ENCODE measurements at regions not wholly inside any gene's neighbourhood (a gene's known extent, or its start where the extent isn't known, plus 50 kb on each side); places are given as distances from the start of the nearest gene placed in this dataset.

DNA sequence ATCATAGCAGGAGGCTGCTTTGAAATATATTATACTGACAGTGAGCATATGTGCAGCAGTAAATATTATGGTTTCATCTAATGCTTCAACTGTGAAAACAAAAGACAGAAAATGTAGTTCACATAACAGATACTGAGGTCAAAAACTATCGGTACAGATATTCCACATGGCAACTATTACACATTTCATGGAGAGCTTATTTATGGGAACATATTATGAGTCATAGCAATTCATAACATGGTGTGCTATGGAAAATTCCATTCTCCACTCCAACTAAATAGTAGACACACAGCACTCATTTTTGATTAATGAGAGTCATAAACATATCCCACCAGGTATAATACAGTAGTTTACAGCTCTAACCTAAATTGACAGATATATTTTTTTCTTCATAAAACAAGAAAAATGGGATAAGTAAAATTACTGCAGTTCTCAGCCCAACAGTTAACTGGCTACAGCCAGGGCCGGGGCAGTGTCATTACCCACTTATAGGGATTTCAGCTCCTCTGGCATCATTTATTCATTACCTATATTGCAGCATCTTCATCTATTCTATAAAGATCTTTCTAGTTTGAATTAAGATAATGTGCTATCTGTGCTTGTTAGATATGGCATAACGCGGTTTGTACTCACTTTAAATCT lies 475.6 kb upstream of the KLF6 start:
- H3K9ac ChIP-seq (replicated peaks; ENCODE audit: extremely low read depth, insufficient read depth, low read length), result no peak overlapping the region
- FAIRE-seq, result peak; percentile 84
- no TSS peak for BruUV-seq (replicated peaks)

DNA sequence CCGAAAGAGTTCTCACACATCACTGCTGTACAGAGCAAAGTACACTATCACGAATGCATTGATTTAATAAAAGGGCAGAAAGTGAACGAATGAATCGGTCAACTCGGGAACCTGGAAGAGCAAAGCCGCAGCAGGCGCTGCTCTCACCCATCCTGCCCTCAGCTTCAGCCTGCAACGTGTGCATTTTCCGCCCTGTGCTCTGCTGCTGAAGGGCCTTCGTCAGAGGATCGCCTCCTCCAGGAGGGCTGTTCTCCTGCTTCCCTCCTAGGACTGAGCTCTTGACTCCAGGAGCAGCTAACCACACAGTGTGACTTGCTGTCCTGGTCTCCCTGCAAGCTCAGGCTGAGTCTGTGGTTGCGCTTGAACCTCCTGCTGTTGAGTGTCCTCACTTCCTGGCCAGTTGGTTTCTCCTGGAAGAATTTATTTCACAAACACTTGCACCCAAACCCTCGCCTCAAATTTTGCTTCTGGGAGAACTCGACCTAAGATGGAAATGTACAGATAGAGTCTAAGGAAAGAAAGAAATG lies 473.0 kb upstream of the KLF6 start:
- no peaks in the 10 kb centered on the region for H4K20me1 ChIP-seq (replicated peaks; ENCODE audit: control insufficient read depth, extremely low read depth, insufficient read depth, low read length)
- BruUV-seq (replicated peaks), result no TSS peak
- intact Hi-C loops (cut with micrococcal nuclease), result no loop called here
- no peaks in the 10 kb centered on the region for H3K9me1 ChIP-seq (replicated peaks; ENCODE audit: control insufficient read depth, extremely low read depth, insufficient read depth, low read length)
- H3K4me2 ChIP-seq (ENCODE audit: insufficient read depth, low read length), result no peak overlapping the region
- dilution Hi-C loops (cut with MboI; ENCODE audit: extremely low pct_ligation_motif_present, low sequenced_read_pairs), result no loop called here
- no peaks in the 10 kb centered on the region for H3K9me3 ChIP-seq (replicated peaks; ENCODE audit: control insufficient read depth, insufficient read depth, low read length)
- POLR2A ChIA-PET, result interaction anchor here (0.5 kb wide), 1 partner anchor 88 kb away, joined by 4 read pairs; no protein-coding TSS in a partner anchor
- no peak overlapping the region for H2AFZ ChIP-seq (ENCODE audit: low read depth, low read length)
- H3K79me2 ChIP-seq (ENCODE audit: control insufficient read depth, insufficient read depth, low read length), result no peaks in the 10 kb centered on the region
- FAIRE-seq, result no peak
- TF ChIP-seq, protein P1, sequence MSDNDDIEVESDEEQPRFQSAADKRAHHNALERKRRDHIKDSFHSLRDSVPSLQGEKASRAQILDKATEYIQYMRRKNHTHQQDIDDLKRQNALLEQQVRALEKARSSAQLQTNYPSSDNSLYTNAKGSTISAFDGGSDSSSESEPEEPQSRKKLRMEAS (IDR thresholded peaks at IDR 0.05; ENCODE audit: insufficient read depth, insufficient read length), result no peak
- TF ChIP-seq, protein P2, sequence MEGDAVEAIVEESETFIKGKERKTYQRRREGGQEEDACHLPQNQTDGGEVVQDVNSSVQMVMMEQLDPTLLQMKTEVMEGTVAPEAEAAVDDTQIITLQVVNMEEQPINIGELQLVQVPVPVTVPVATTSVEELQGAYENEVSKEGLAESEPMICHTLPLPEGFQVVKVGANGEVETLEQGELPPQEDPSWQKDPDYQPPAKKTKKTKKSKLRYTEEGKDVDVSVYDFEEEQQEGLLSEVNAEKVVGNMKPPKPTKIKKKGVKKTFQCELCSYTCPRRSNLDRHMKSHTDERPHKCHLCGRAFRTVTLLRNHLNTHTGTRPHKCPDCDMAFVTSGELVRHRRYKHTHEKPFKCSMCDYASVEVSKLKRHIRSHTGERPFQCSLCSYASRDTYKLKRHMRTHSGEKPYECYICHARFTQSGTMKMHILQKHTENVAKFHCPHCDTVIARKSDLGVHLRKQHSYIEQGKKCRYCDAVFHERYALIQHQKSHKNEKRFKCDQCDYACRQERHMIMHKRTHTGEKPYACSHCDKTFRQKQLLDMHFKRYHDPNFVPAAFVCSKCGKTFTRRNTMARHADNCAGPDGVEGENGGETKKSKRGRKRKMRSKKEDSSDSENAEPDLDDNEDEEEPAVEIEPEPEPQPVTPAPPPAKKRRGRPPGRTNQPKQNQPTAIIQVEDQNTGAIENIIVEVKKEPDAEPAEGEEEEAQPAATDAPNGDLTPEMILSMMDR (IDR thresholded peaks at IDR 0.05; ENCODE audit: extremely low read depth in 1 of 2, insufficient read depth in 1 of 2, low read depth in 1 of 2, low read length in 2 of 2), result no peak
- TF ChIP-seq GATA2 (IDR thresholded peaks at IDR 0.05; ENCODE audit: insufficient read depth, insufficient read length, low read depth, low read length) (no peak), POLR2AphosphoS5 (IDR thresholded peaks at IDR 0.05; ENCODE audit: insufficient read depth, low read depth, low read length) (no peak), EZH2 (IDR thresholded peaks at IDR 0.05; ENCODE audit: borderline replicate concordance, low read depth, low read length, severe bottlenecking) (no peak), POLR2A (IDR thresholded peaks at IDR 0.05; ENCODE audit: low read depth, low read length) (no peak), FOS (IDR thresholded peaks at IDR 0.05; ENCODE audit: borderline replicate concordance, insufficient read depth, low read length) (no peak), MYC (IDR thresholded peaks at IDR 0.05; ENCODE audit: low read depth, low read length) (no peak), JUN (IDR thresholded peaks at IDR 0.05; ENCODE audit: borderline replicate concordance, insufficient read depth, insufficient read length, low read depth) (no peak)
- CTCF ChIA-PET, result no interaction called here
- no peak for DNase-seq (ENCODE audit: low read depth, low spot score)
- H3K4me3 ChIP-seq (replicated peaks in 1 of 3; ENCODE audit: insufficient read depth in 1 of 3, low read depth in 1 of 3, low read length in 3 of 3), result no peak overlapping the region
- peaks cover 8% of the 10 kb centered on the region for H3K4me1 ChIP-seq (ENCODE audit: control insufficient read depth, extremely low read depth, insufficient read depth, low read length)
- no peak overlapping the region for H3K27ac ChIP-seq (ENCODE audit: insufficient read depth, low read depth, low read length)
- no peak overlapping the region for H3K9ac ChIP-seq (replicated peaks; ENCODE audit: extremely low read depth, insufficient read depth, low read length)
- H3K36me3 ChIP-seq (ENCODE audit: control insufficient read depth in 2 of 2, extremely low read depth in 1 of 2, insufficient read depth in 2 of 2, low read length in 2 of 2), result no peaks in the 10 kb centered on the region
- H3K27me3 ChIP-seq (ENCODE audit: control insufficient read depth in 2 of 2, insufficient read depth in 2 of 2, low read length in 2 of 2), result no peaks in the 10 kb centered on the region

More for the DNA sequence above, 475.6 kb upstream of the KLF6 start:
- no peak overlapping the region for H3K4me3 ChIP-seq (replicated peaks in 1 of 3; ENCODE audit: insufficient read depth in 1 of 3, low read depth in 1 of 3, low read length in 3 of 3)
- TF ChIP-seq JUN (IDR thresholded peaks at IDR 0.05; ENCODE audit: borderline replicate concordance, insufficient read depth, insufficient read length, low read depth), result peak; percentile 86
- TF ChIP-seq, protein P1 (IDR thresholded peaks at IDR 0.05; ENCODE audit: insufficient read depth, insufficient read length), result no peak
- no peak for TF ChIP-seq POLR2A (IDR thresholded peaks at IDR 0.05; ENCODE audit: low read depth, low read length)
- peak; percentile 75 for TF ChIP-seq FOS (IDR thresholded peaks at IDR 0.05; ENCODE audit: borderline replicate concordance, insufficient read depth, low read length)
- no peak for TF ChIP-seq MYC (IDR thresholded peaks at IDR 0.05; ENCODE audit: low read depth, low read length)
- CTCF ChIA-PET, result interaction anchor here (0.8 to 1.5 kb wide), 4 partner anchors 10 to 371 kb away, joined by 3 to 5 read pairs (median 4); no protein-coding TSS in a partner anchor
- H3K9me3 ChIP-seq (replicated peaks; ENCODE audit: control insufficient read depth, insufficient read depth, low read length), result no peaks in the 10 kb centered on the region
- peak overlapping the region; percentile 44 for H3K27ac ChIP-seq (ENCODE audit: insufficient read depth, low read depth, low read length)
- H2AFZ ChIP-seq (ENCODE audit: low read depth, low read length), result peak overlapping the region; percentile 78
- DNase-seq (ENCODE audit: low read depth, low spot score), result peak; percentile 96
- H3K4me2 ChIP-seq (ENCODE audit: insufficient read depth, low read length), result peak overlapping the region; percentile 40
- dilution Hi-C loops (cut with MboI; ENCODE audit: extremely low pct_ligation_motif_present, low sequenced_read_pairs) (no loop called here), intact Hi-C loops (cut with micrococcal nuclease) (no loop called here)
- no peaks in the 10 kb centered on the region for H3K79me2 ChIP-seq (ENCODE audit: control insufficient read depth, insufficient read depth, low read length)
- H4K20me1 ChIP-seq (replicated peaks; ENCODE audit: control insufficient read depth, extremely low read depth, insufficient read depth, low read length), result no peaks in the 10 kb centered on the region
- H3K4me1 ChIP-seq (ENCODE audit: control insufficient read depth, extremely low read depth, insufficient read depth, low read length), result peaks cover 8% of the 10 kb centered on the region
- no peaks in the 10 kb centered on the region for H3K36me3 ChIP-seq (ENCODE audit: control insufficient read depth in 2 of 2, extremely low read depth in 1 of 2, insufficient read depth in 2 of 2, low read length in 2 of 2)
- POLR2A ChIA-PET, result no interaction called here
- no peaks in the 10 kb centered on the region for H3K27me3 ChIP-seq (ENCODE audit: control insufficient read depth in 2 of 2, insufficient read depth in 2 of 2, low read length in 2 of 2)
- no peaks in the 10 kb centered on the region for H3K9me1 ChIP-seq (replicated peaks; ENCODE audit: control insufficient read depth, extremely low read depth, insufficient read depth, low read length)
